ENCODE measurements at regions not wholly inside any gene's neighbourhood (a gene's known extent, or its start where the extent isn't known, plus 50 kb on each side); places are given as distances from the start of the nearest gene placed in this dataset.

DNA sequence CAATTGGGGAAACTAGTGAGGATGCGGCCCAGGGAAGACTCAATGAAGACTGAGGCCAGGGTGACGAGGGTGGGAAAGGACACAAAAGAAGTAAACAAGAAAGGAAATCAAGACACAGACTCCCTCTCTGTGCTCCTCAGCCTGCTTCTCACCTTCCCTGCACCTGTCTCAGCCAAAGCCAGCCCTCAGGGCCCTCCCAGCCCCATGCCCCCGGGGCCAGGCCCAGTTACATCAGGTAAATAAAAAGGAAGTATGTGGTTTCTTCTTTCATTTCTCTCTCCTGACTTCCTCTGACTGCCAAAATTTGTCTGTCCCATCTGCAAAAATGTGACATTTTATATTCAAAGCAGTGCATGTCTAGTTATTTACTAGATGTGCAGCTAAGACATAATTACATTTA, 328.0 kb downstream of the UACA start:
- Histone ChIP-seq H2AFZ (ENCODE audit: low read length) (no peak overlapping the region), H3K4me1 (ENCODE audit: control insufficient read depth, extremely low read depth, insufficient read depth, low read length) (no peaks in the 10 kb centered on the region)

DNA sequence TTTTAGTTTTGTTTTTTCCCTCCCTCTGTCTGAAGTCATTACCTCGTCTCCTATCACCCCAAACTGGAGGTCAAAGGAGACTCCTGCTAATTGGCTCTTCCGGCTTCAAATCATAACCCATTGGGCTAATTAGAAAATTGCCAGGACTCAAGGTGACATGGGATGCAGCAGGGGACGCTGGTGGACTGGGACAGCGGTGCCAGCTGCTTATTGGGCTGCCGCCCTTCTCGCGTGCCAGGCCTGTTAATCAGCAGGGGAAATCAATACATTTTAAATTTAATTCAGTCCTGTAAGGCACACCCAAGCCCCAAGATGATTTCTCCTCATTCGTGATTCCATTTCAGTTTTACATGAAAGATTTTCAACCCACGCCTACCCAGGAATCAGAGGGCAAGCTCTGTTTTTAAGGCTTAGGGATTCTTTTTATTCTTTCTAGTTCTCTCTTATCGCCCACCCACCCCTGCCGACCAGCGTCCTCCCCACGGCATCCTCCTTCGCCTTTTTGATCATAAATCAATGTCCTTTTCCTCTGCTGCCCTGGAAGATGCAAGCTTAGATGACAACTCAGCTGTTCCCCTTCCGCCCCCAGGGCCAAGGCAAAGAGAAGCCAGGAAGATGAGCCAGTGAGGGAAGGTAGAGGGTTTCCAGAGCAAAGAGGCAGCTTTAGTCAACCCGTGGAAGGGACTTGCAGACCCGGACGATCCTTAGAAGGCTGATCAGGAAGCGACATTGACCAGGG, 329.6 kb downstream of the UACA start:
- Histone ChIP-seq H3K4me1 (ENCODE audit: control insufficient read depth, extremely low read depth, insufficient read depth, low read length) (no peaks in the 10 kb centered on the region), H2AFZ (ENCODE audit: low read length) (no peak overlapping the region), H3K4me2 (ENCODE audit: extremely low read depth, insufficient read depth, low read length) (no peak overlapping the region), H3K9me3 (ENCODE audit: control insufficient read depth, insufficient read depth, low read depth, low read length) (no peaks in the 10 kb centered on the region), H3K9ac (ENCODE audit: insufficient read depth, low read length) (no peak overlapping the region), H3K79me2 (ENCODE audit: control insufficient read depth, insufficient read depth, low read length) (no peaks in the 10 kb centered on the region), H3K36me3 (ENCODE audit: control insufficient read depth, insufficient read depth, low read length) (no peaks in the 10 kb centered on the region), H3K4me3 (replicated peaks in 1 of 4; ENCODE audit: control extremely low read depth in 1 of 4, insufficient read depth in 1 of 4, low read depth in 3 of 4, low read length in 4 of 4) (no peak overlapping the region), H4K20me1 (ENCODE audit: control insufficient read depth, extremely low read depth, insufficient read depth, low read length) (no peaks in the 10 kb centered on the region), H3K27ac (ENCODE audit: insufficient read depth, low read length) (no peak overlapping the region), H3K27me3 (ENCODE audit: control insufficient read depth, insufficient read depth, low read length) (peaks cover 8% of the 10 kb centered on the region)
- DNase-seq (ENCODE audit: low read depth in 2 of 2) = no peak
- TF ChIP-seq EZH2 (IDR thresholded peaks at IDR 0.05; ENCODE audit: low read length, missing control alignments) = no peak
- TF ChIP-seq, protein P1, sequence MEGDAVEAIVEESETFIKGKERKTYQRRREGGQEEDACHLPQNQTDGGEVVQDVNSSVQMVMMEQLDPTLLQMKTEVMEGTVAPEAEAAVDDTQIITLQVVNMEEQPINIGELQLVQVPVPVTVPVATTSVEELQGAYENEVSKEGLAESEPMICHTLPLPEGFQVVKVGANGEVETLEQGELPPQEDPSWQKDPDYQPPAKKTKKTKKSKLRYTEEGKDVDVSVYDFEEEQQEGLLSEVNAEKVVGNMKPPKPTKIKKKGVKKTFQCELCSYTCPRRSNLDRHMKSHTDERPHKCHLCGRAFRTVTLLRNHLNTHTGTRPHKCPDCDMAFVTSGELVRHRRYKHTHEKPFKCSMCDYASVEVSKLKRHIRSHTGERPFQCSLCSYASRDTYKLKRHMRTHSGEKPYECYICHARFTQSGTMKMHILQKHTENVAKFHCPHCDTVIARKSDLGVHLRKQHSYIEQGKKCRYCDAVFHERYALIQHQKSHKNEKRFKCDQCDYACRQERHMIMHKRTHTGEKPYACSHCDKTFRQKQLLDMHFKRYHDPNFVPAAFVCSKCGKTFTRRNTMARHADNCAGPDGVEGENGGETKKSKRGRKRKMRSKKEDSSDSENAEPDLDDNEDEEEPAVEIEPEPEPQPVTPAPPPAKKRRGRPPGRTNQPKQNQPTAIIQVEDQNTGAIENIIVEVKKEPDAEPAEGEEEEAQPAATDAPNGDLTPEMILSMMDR (conservative IDR thresholded peaks at IDR 0.05 in 1 of 2, IDR thresholded peaks at IDR 0.05 in 1 of 2; ENCODE audit: low read depth in 1 of 2, low read length in 2 of 2) = no peak

More for the DNA sequence above, 328.0 kb downstream of the UACA start:
- Histone ChIP-seq H3K4me3 (replicated peaks in 1 of 4; ENCODE audit: control extremely low read depth in 1 of 4, insufficient read depth in 1 of 4, low read depth in 3 of 4, low read length in 4 of 4) (no peak overlapping the region), H3K27ac (ENCODE audit: insufficient read depth, low read length) (no peak overlapping the region), H3K9ac (ENCODE audit: insufficient read depth, low read length) (no peak overlapping the region), H3K79me2 (ENCODE audit: control insufficient read depth, insufficient read depth, low read length) (no peaks in the 10 kb centered on the region), H3K4me2 (ENCODE audit: extremely low read depth, insufficient read depth, low read length) (no peak overlapping the region), H3K9me3 (ENCODE audit: control insufficient read depth, insufficient read depth, low read depth, low read length) (no peaks in the 10 kb centered on the region), H3K36me3 (ENCODE audit: control insufficient read depth, insufficient read depth, low read length) (no peaks in the 10 kb centered on the region), H4K20me1 (ENCODE audit: control insufficient read depth, extremely low read depth, insufficient read depth, low read length) (no peaks in the 10 kb centered on the region), H3K27me3 (ENCODE audit: control insufficient read depth, insufficient read depth, low read length) (peaks cover 13% of the 10 kb centered on the region)
- DNase-seq (ENCODE audit: low read depth in 2 of 2) = no peak
- TF ChIP-seq, protein P1 (conservative IDR thresholded peaks at IDR 0.05 in 1 of 2, IDR thresholded peaks at IDR 0.05 in 1 of 2; ENCODE audit: low read depth in 1 of 2, low read length in 2 of 2) = no peak
- no peak for TF ChIP-seq EZH2 (IDR thresholded peaks at IDR 0.05; ENCODE audit: low read length, missing control alignments)

DNA sequence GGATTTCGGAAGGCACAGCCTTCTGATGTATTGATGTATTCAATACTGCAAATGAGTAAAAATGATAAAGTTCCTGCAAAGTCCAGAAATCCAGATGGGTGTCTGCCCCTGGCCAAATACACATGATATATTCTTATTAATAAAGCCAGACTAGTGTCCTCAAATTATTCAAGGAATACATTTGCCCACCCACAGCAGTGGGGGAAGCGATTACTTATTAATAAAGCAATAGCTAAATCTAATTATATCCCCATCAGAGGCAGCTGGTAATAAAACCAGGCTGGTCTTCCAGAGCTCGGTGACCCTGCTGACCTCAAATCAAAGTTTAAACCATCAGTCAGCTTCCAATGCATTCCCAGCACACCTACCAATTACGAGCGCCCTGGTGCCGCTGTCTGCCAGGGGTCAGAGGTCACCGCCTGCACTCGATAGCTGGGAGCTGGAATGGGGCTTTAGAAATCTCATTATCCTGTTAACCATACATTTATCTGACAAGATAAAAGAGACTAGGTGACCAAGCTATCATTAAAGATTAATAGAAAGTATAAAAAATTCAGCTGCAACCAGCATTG, 330.3 kb downstream of the UACA start:
- DNase-seq (ENCODE audit: low read depth in 2 of 2) = no peak
- H3K27me3 ChIP-seq (ENCODE audit: control insufficient read depth, insufficient read depth, low read length) = peaks cover 8% of the 10 kb centered on the region
- no peak overlapping the region for H3K4me2 ChIP-seq (ENCODE audit: extremely low read depth, insufficient read depth, low read length)
- H3K36me3 ChIP-seq (ENCODE audit: control insufficient read depth, insufficient read depth, low read length) = no peaks in the 10 kb centered on the region
- H2AFZ ChIP-seq (ENCODE audit: low read length) = no peak overlapping the region
- no peak overlapping the region for H3K27ac ChIP-seq (ENCODE audit: insufficient read depth, low read length)
- no peaks in the 10 kb centered on the region for H3K79me2 ChIP-seq (ENCODE audit: control insufficient read depth, insufficient read depth, low read length)
- no peak overlapping the region for H3K4me3 ChIP-seq (replicated peaks in 1 of 4; ENCODE audit: control extremely low read depth in 1 of 4, insufficient read depth in 1 of 4, low read depth in 3 of 4, low read length in 4 of 4)
- H3K9me3 ChIP-seq (ENCODE audit: control insufficient read depth, insufficient read depth, low read depth, low read length) = no peaks in the 10 kb centered on the region
- no peaks in the 10 kb centered on the region for H4K20me1 ChIP-seq (ENCODE audit: control insufficient read depth, extremely low read depth, insufficient read depth, low read length)
- TF ChIP-seq EZH2 (IDR thresholded peaks at IDR 0.05; ENCODE audit: low read length, missing control alignments) = no peak
- TF ChIP-seq, protein P1 (conservative IDR thresholded peaks at IDR 0.05 in 1 of 2, IDR thresholded peaks at IDR 0.05 in 1 of 2; ENCODE audit: low read depth in 1 of 2, low read length in 2 of 2) = no peak
- H3K4me1 ChIP-seq (ENCODE audit: control insufficient read depth, extremely low read depth, insufficient read depth, low read length) = no peaks in the 10 kb centered on the region
- no peak overlapping the region for H3K9ac ChIP-seq (ENCODE audit: insufficient read depth, low read length)
